ENCODE measurements at regions not wholly inside any gene's neighbourhood (a gene's known extent, or its start where the extent isn't known, plus 50 kb on each side); places are given as distances from the start of the nearest gene placed in this dataset.

GRCh38 chr14:34063470-34064164 lies 112.7 kb upstream of the EGLN3 start:
- H3K4me2 ChIP-seq (ENCODE audit: insufficient read depth, low read length) = peak overlapping the region; percentile 34; the same call in 1 of the 2 replicates
- peaks cover 13 to 31% of the 10 kb centered on the region in 2 experiments; a peak in 4 of 5 replicates for H3K4me1 ChIP-seq (replicated peaks in 1 of 2; ENCODE audit: control insufficient read depth in 2 of 2, insufficient read depth in 2 of 2, low read length in 2 of 2)
- no peaks in the 10 kb centered on the region for H4K20me1 ChIP-seq (replicated peaks; ENCODE audit: control insufficient read depth, insufficient read depth, low read length)
- FAIRE-seq (peak; percentile 32), DNase-seq (ENCODE audit: extremely low read depth in 1 of 4, low spot score in 3 of 4) (peak in 1 of 4 experiments; percentile 33), ATAC-seq (no peak)
- no peaks in the 10 kb centered on the region for H3K79me2 ChIP-seq (ENCODE audit: control insufficient read depth, insufficient read depth, low read length)
- H3K9ac ChIP-seq (ENCODE audit: insufficient read depth in 1 of 2, low read depth in 2 of 2, low read length in 2 of 2) = no peak overlapping the region; a peak in 2 of 4 replicates
- H3K27ac ChIP-seq (ENCODE audit: extremely low read depth, low read depth, low read length) = no peak overlapping the region
- no peaks in the 10 kb centered on the region for H3K36me3 ChIP-seq (ENCODE audit: control insufficient read depth, insufficient read depth, low read length)
- WGBS (ENCODE audit: insufficient coverage, low coverage, missing lambda C conversion rate) = 13% methylated on average over 7 of the region's 9 CpGs
- no peak overlapping the region for H3K4me3 ChIP-seq
- POLR2A ChIA-PET = interaction anchor here (1.4 kb wide), 1 partner anchor 113 kb away, joined by 5 read pairs; no protein-coding TSS in a partner anchor
- BruUV-seq (replicated peaks) = no TSS peak
- H2AFZ ChIP-seq (ENCODE audit: low read depth, low read length) = peak overlapping the region; percentile 44; the same call in 1 of the 2 replicates
- 0 out of 2 replicates have a peak, but pooled peaks cover 3% of the 10 kb centered on the region for H3K9me3 ChIP-seq (replicated peaks; ENCODE audit: control insufficient read depth, insufficient read depth, low read depth, low read length)
- in situ Hi-C loops (cut with MboI) = no loop called here
- CTCF ChIA-PET (ENCODE audit: low intra/inter-chr PET ratio) = interaction anchor here (0.6 kb wide), 1 partner anchor 112 kb away, joined by 4 read pairs; the partner anchor contains the start of gene EGLN3
- H3K27me3 ChIP-seq (ENCODE audit: control insufficient read depth in 2 of 2, insufficient read depth in 2 of 2, low read length in 2 of 2) = no peaks in the 10 kb centered on the region
- intact Hi-C loops (cut with micrococcal nuclease) = no loop called here
- no peaks in the 10 kb centered on the region for H3K9me1 ChIP-seq (ENCODE audit: control insufficient read depth, insufficient read depth, low read length)
- TF ChIP-seq HNRNPH1 (optimal IDR thresholded peaks at IDR 0.05; ENCODE audit: low read depth, low read length) = no peak
- no peak for TF ChIP-seq ZNF121 (CRISPR knock-in tag; conservative IDR thresholded peaks at IDR 0.05)
- no peak for TF ChIP-seq CXXC5 (CRISPR knock-in tag; IDR thresholded peaks at IDR 0.05)
- TF ChIP-seq ZSCAN29 (IDR thresholded peaks at IDR 0.05) = 0 out of 2 replicates have a peak, but pooled peaks have one; percentile 37
- no peak for TF ChIP-seq FOXA3 (CRISPR knock-in tag; conservative IDR thresholded peaks at IDR 0.05 in 1 of 2, IDR thresholded peaks at IDR 0.05 in 1 of 2)
- TF ChIP-seq GATA2 (CRISPR knock-in tag; IDR thresholded peaks at IDR 0.05) = no peak
- peak; percentile 61 for TF ChIP-seq CBFA2T3 (IDR thresholded peaks at IDR 0.05)
- no peak for TF ChIP-seq KLF6 (CRISPR knock-in tag; IDR thresholded peaks at IDR 0.05; ENCODE audit: borderline replicate concordance)
- TF ChIP-seq, protein P1, sequence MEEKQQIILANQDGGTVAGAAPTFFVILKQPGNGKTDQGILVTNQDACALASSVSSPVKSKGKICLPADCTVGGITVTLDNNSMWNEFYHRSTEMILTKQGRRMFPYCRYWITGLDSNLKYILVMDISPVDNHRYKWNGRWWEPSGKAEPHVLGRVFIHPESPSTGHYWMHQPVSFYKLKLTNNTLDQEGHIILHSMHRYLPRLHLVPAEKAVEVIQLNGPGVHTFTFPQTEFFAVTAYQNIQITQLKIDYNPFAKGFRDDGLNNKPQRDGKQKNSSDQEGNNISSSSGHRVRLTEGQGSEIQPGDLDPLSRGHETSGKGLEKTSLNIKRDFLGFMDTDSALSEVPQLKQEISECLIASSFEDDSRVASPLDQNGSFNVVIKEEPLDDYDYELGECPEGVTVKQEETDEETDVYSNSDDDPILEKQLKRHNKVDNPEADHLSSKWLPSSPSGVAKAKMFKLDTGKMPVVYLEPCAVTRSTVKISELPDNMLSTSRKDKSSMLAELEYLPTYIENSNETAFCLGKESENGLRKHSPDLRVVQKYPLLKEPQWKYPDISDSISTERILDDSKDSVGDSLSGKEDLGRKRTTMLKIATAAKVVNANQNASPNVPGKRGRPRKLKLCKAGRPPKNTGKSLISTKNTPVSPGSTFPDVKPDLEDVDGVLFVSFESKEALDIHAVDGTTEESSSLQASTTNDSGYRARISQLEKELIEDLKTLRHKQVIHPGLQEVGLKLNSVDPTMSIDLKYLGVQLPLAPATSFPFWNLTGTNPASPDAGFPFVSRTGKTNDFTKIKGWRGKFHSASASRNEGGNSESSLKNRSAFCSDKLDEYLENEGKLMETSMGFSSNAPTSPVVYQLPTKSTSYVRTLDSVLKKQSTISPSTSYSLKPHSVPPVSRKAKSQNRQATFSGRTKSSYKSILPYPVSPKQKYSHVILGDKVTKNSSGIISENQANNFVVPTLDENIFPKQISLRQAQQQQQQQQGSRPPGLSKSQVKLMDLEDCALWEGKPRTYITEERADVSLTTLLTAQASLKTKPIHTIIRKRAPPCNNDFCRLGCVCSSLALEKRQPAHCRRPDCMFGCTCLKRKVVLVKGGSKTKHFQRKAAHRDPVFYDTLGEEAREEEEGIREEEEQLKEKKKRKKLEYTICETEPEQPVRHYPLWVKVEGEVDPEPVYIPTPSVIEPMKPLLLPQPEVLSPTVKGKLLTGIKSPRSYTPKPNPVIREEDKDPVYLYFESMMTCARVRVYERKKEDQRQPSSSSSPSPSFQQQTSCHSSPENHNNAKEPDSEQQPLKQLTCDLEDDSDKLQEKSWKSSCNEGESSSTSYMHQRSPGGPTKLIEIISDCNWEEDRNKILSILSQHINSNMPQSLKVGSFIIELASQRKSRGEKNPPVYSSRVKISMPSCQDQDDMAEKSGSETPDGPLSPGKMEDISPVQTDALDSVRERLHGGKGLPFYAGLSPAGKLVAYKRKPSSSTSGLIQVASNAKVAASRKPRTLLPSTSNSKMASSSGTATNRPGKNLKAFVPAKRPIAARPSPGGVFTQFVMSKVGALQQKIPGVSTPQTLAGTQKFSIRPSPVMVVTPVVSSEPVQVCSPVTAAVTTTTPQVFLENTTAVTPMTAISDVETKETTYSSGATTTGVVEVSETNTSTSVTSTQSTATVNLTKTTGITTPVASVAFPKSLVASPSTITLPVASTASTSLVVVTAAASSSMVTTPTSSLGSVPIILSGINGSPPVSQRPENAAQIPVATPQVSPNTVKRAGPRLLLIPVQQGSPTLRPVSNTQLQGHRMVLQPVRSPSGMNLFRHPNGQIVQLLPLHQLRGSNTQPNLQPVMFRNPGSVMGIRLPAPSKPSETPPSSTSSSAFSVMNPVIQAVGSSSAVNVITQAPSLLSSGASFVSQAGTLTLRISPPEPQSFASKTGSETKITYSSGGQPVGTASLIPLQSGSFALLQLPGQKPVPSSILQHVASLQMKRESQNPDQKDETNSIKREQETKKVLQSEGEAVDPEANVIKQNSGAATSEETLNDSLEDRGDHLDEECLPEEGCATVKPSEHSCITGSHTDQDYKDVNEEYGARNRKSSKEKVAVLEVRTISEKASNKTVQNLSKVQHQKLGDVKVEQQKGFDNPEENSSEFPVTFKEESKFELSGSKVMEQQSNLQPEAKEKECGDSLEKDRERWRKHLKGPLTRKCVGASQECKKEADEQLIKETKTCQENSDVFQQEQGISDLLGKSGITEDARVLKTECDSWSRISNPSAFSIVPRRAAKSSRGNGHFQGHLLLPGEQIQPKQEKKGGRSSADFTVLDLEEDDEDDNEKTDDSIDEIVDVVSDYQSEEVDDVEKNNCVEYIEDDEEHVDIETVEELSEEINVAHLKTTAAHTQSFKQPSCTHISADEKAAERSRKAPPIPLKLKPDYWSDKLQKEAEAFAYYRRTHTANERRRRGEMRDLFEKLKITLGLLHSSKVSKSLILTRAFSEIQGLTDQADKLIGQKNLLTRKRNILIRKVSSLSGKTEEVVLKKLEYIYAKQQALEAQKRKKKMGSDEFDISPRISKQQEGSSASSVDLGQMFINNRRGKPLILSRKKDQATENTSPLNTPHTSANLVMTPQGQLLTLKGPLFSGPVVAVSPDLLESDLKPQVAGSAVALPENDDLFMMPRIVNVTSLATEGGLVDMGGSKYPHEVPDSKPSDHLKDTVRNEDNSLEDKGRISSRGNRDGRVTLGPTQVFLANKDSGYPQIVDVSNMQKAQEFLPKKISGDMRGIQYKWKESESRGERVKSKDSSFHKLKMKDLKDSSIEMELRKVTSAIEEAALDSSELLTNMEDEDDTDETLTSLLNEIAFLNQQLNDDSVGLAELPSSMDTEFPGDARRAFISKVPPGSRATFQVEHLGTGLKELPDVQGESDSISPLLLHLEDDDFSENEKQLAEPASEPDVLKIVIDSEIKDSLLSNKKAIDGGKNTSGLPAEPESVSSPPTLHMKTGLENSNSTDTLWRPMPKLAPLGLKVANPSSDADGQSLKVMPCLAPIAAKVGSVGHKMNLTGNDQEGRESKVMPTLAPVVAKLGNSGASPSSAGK (IDR thresholded peaks at IDR 0.05) = no peak
- TF ChIP-seq SNRNP70 (optimal IDR thresholded peaks at IDR 0.05; ENCODE audit: low read depth, low read length) = no peak
- no peak for TF ChIP-seq ZNF707 (CRISPR knock-in tag; conservative IDR thresholded peaks at IDR 0.05)
- TF ChIP-seq TAF9B (IDR thresholded peaks at IDR 0.05; ENCODE audit: partially characterized antibody) = no peak

Data from K562 (cell line).